ENCODE measurements at regions not wholly inside any gene's neighbourhood (a gene's known extent, or its start where the extent isn't known, plus 50 kb on each side); places are given as distances from the start of the nearest gene placed in this dataset.
"Not testable (repeated sequence)": the region's sequence is repeated elsewhere in the genome, so short reads cannot be mapped to it uniquely, and the experiment has no call there.

- DNase-seq: no peak
Observed at GRCh38 chr2:59204040-59204439, 962.9 kb upstream of the FANCL start.

GRCh38 chr2:59196491-59196890, 955.4 kb upstream of the FANCL start:
- DNase-seq: no peak

- no peak for DNase-seq
Observed at GRCh38 chr2:59195851-59196250, 954.7 kb upstream of the FANCL start.

- DNase-seq: no peak
Observed at GRCh38 chr2:59191781-59192180, 950.7 kb upstream of the FANCL start.

GRCh38 chr2:59190518-59190917, 949.4 kb upstream of the FANCL start:
- DNase-seq: no peak

- DNase-seq: no peak
Observed at GRCh38 chr2:59184276-59185020, 943.3 kb upstream of the FANCL start.

GRCh38 chr2:59183070-59183469, 941.9 kb upstream of the FANCL start:
- no peak for DNase-seq

- DNase-seq: peak; percentile 13
Observed at GRCh38 chr2:59182249-59182648, 941.1 kb upstream of the FANCL start.

- DNase-seq: no peak
Observed at GRCh38 chr2:59181347-59181746, 940.2 kb upstream of the FANCL start.

- no peak for DNase-seq
Observed at GRCh38 chr2:59180621-59181020, 939.5 kb upstream of the FANCL start.

- no peak for DNase-seq
Observed at GRCh38 chr2:59180111-59180510, 939.0 kb upstream of the FANCL start.

GRCh38 chr2:59177748-59178147, 936.6 kb upstream of the FANCL start:
- DNase-seq: no peak

GRCh38 chr2:59176737-59177136, 935.6 kb upstream of the FANCL start:
- no peak for DNase-seq

- DNase-seq: no peak
Observed at GRCh38 chr2:59174536-59175243, 933.6 kb upstream of the FANCL start.

- no peak for DNase-seq
Observed at GRCh38 chr2:59173325-59173724, 932.2 kb upstream of the FANCL start.

GRCh38 chr2:59171019-59171418, 929.9 kb upstream of the FANCL start:
- DNase-seq: no peak

GRCh38 chr2:59168766-59169165, 927.6 kb upstream of the FANCL start:
- DNase-seq: no peak

GRCh38 chr2:59167514-59167913, 926.4 kb upstream of the FANCL start:
- DNase-seq: no peak

GRCh38 chr2:59157908-59158307, 916.8 kb upstream of the FANCL start:
- DNase-seq: not testable (repeated sequence)

- no peak for DNase-seq
Observed at GRCh38 chr2:59151805-59152204, 910.7 kb upstream of the FANCL start.

GRCh38 chr2:59150217-59150849, 909.2 kb upstream of the FANCL start:
- no peak for DNase-seq

GRCh38 chr2:59149271-59149670, 908.1 kb upstream of the FANCL start:
- no peak for DNase-seq

- no peak for DNase-seq
Observed at GRCh38 chr2:59112258-59112657, 871.1 kb upstream of the FANCL start.

GRCh38 chr2:59096973-59097372, 855.8 kb upstream of the FANCL start:
- no peak for DNase-seq
